CD14-positive monocyte (primary cell): ENCODE measurements at regions not wholly inside any gene's neighbourhood (a gene's known extent, or its start where the extent isn't known, plus 50 kb on each side); places are given as distances from the start of the nearest gene placed in this dataset.

Experiments
- DNase-seq, 3 donors: peaks; one replicate each; pipeline ENCODE4 v3.0.0-alpha.2; 2011 to 2022
- H2AFZ ChIP-seq: 2 replicates; pipeline ENCODE4 v1.6.0; 2012; ENCODE audit warnings: mild to moderate bottlenecking, low read depth, low read length, inconsistent platforms; ENCODE audit not compliant: insufficient read depth, poor library complexity, severe bottlenecking
- H3K27ac ChIP-seq, 2 donors: 1 replicate in 1 of 2; 2 replicates in 1 of 2; pipeline ENCODE4 v1.5.1; 2012 to 2013; ENCODE audit warnings: low read length in 2 of 2, control low read depth in 1 of 2, inconsistent platforms in 1 of 2, low read depth in 1 of 2, mild to moderate bottlenecking in 1 of 2
- H3K27me3 ChIP-seq, 2 donors: one replicate each; pipeline versions ENCODE4 v1.6.0 to v1.6.1; 2011 to 2013; ENCODE audit warnings: low read length in 2 of 2; ENCODE audit not compliant: control insufficient read depth in 2 of 2, insufficient read depth in 2 of 2
- H3K36me3 ChIP-seq, 2 donors: replicated peaks in 1 of 2; 1 replicate in 1 of 2; 2 replicates in 1 of 2; pipeline versions ENCODE4 v1.5.1 to v1.6.1; 2012 to 2013; ENCODE audit warnings: low read length in 2 of 2, control low read depth in 1 of 2, inconsistent platforms in 1 of 2, mild to moderate bottlenecking in 1 of 2; ENCODE audit not compliant: insufficient read depth in 2 of 2, control insufficient read depth in 1 of 2
- H3K4me1 ChIP-seq, 2 donors: 1 replicate in 1 of 2; 2 replicates in 1 of 2; pipeline versions ENCODE4 v1.5.1 to v1.6.1; 2012 to 2013; ENCODE audit warnings: low read length in 2 of 2, control low read depth in 1 of 2, inconsistent platforms in 1 of 2, mild to moderate bottlenecking in 1 of 2, moderate library complexity in 1 of 2; ENCODE audit not compliant: insufficient read depth in 2 of 2, control insufficient read depth in 1 of 2
- H3K4me2 ChIP-seq: replicated peaks from 2 replicates; pipeline ENCODE3; 2012; ENCODE audit warnings: low read length, moderate library complexity, mild to moderate bottlenecking; ENCODE audit not compliant: poor library complexity, severe bottlenecking; ENCODE audit errors: extremely low read depth
- H3K4me3 ChIP-seq, 3 experiments: fragments of 200-600 bp in 1 of 3; sonication (generic) in 1 of 3; replicated peaks in 1 of 3; 1 replicate in 2 of 3; 2 replicates in 1 of 3; pipeline ENCODE4 v1.5.1; 2011 to 2013; ENCODE audit warnings: low read length in 3 of 3, mild to moderate bottlenecking in 3 of 3, control low read depth in 2 of 3, low read depth in 2 of 3, inconsistent platforms in 1 of 3, moderate library complexity in 1 of 3
- H3K79me2 ChIP-seq: 2 replicates; pipeline ENCODE4 v1.6.0; 2012; ENCODE audit warnings: mild to moderate bottlenecking, control low read depth, inconsistent platforms, low read length, moderate library complexity; ENCODE audit not compliant: insufficient read depth
- H3K9ac ChIP-seq: 2 replicates; pipeline ENCODE4 v1.6.0; 2017; ENCODE audit warnings: low read length, mild to moderate bottlenecking; ENCODE audit not compliant: insufficient read depth, poor library complexity, severe bottlenecking
- H3K9me3 ChIP-seq, 2 donors: replicated peaks in 1 of 2; 1 replicate in 1 of 2; 2 replicates in 1 of 2; pipeline versions ENCODE4 v1.5.1 to v1.6.1; 2012 to 2013; ENCODE audit warnings: low read length in 2 of 2, control low read depth in 1 of 2; ENCODE audit not compliant: control insufficient read depth in 1 of 2, insufficient read depth in 1 of 2
- H4K20me1 ChIP-seq: 2 replicates; pipeline ENCODE4 v1.6.0; 2012; ENCODE audit warnings: mild to moderate bottlenecking, low read length, control low read depth, moderate library complexity; ENCODE audit not compliant: insufficient read depth
- H3K27ac Mint-ChIP-seq, 7 donors: one replicate each; pipeline ENCODE4 v1.8.0; 2020; ENCODE audit warnings: mild to moderate bottlenecking in 7 of 7, mixed read lengths in 7 of 7, moderate library complexity in 6 of 7, inconsistent platforms in 2 of 7
- H3K27me3 Mint-ChIP-seq, 3 donors: one replicate each; pipeline ENCODE4 v1.8.0; 2021 to 2022; ENCODE audit warnings: low read depth in 3 of 3, mild to moderate bottlenecking in 3 of 3, mixed read lengths in 3 of 3, moderate library complexity in 3 of 3, inconsistent platforms in 1 of 3
- H3K36me3 Mint-ChIP-seq, 2 donors: one replicate each; pipeline ENCODE4 v1.8.0; 2020; ENCODE audit warnings: mixed read lengths in 2 of 2, inconsistent platforms in 1 of 2, mild to moderate bottlenecking in 1 of 2
- H3K4me1 Mint-ChIP-seq: one replicate; pipeline ENCODE4 v1.8.0; 2020; ENCODE audit warnings: mild to moderate bottlenecking, mixed read lengths
- H3K4me3 Mint-ChIP-seq, 2 donors: one replicate each; pipeline ENCODE4 v1.8.0; 2020; ENCODE audit warnings: mild to moderate bottlenecking in 2 of 2, mixed read lengths in 2 of 2, moderate library complexity in 1 of 2
- H3K9me3 Mint-ChIP-seq, 7 donors: one replicate each; pipeline ENCODE4 v1.8.0; 2020 to 2022; ENCODE audit warnings: mixed read lengths in 7 of 7, mild to moderate bottlenecking in 6 of 7, moderate library complexity in 6 of 7, inconsistent platforms in 2 of 7
- WGBS: methylation state at CpG from one replicate; pipeline ENCODE4 v1.1.5; 2013; ENCODE audit warnings: missing lambda C conversion rate; ENCODE audit not compliant: insufficient coverage; 5-methylcytosine and 5-hydroxymethylcytosine counted together
- intact Hi-C, 2 donors: fragments of 100-400 bp; cut with micrococcal nuclease; formaldehyde crosslinking; loops; one replicate each; pipeline versions ENCODE4 v1.15.0 to v1.15.1; 2023
- TF ChIP-seq, protein P1 (sequence below): fragments of 200-600 bp; IDR thresholded peaks from one replicate; pipeline ENCODE4 v1.8.0; 2022; ENCODE audit warnings: antibody characterized with exemption, mild to moderate bottlenecking

DNA sequence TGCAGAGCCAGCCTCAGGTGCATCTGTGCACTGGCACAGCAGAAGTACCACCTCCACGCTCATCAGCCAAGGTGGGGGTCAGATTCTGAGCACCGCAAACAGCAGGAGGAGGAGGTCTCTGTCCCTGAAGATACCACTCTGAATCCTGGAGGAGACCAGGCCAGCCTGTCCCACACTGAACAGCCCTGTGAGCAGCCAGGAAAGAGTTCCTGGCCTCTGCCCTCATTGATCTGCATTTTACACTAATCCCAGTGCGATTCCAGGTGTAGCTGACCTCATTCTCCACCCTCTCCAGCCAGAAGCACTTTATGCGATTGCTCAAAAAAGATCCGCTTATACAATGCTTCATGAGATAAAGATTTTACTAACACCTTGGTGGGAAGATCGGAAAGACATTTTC lies 99.1 kb upstream of the CACUL1 start:
- intact Hi-C loops = no loop called here
- Histone ChIP-seq H3K27ac (no peak overlapping the region), H3K27me3 (no peaks in the 10 kb centered on the region), H3K4me1 (peaks cover 9 to 10% of the 10 kb centered on the region in 2 donors), H3K79me2 (no peaks in the 10 kb centered on the region), H4K20me1 (no peaks in the 10 kb centered on the region), H3K4me3 (no peak overlapping the region), H3K9ac (no peak overlapping the region), H3K36me3 (no peaks in the 10 kb centered on the region), H2AFZ (no peak overlapping the region), H3K9me3 (no peaks in the 10 kb centered on the region), H3K4me2 (no peak overlapping the region)
- WGBS = 100% methylated on average over 2 of the region's 6 CpGs
- Mint-ChIP-seq H3K36me3 (no peaks in the 10 kb centered on the region), H3K9me3 (peaks cover 0 to 4% (median 0%) of the 10 kb centered on the region in 7 donors), H3K4me1 (peaks cover 13% of the 10 kb centered on the region), H3K27me3 (peaks cover 6 to 8% (median 7%) of the 10 kb centered on the region in 3 donors), H3K27ac (no peak overlapping the region), H3K4me3 (no peak overlapping the region)
- DNase-seq = no peak
- TF ChIP-seq, protein P1, sequence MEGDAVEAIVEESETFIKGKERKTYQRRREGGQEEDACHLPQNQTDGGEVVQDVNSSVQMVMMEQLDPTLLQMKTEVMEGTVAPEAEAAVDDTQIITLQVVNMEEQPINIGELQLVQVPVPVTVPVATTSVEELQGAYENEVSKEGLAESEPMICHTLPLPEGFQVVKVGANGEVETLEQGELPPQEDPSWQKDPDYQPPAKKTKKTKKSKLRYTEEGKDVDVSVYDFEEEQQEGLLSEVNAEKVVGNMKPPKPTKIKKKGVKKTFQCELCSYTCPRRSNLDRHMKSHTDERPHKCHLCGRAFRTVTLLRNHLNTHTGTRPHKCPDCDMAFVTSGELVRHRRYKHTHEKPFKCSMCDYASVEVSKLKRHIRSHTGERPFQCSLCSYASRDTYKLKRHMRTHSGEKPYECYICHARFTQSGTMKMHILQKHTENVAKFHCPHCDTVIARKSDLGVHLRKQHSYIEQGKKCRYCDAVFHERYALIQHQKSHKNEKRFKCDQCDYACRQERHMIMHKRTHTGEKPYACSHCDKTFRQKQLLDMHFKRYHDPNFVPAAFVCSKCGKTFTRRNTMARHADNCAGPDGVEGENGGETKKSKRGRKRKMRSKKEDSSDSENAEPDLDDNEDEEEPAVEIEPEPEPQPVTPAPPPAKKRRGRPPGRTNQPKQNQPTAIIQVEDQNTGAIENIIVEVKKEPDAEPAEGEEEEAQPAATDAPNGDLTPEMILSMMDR = no peak

- no peaks in the 10 kb centered on the region for H4K20me1 ChIP-seq
- H3K4me3 Mint-ChIP-seq = peak overlapping the region in 1 of 2 donors; percentile 8
- H2AFZ ChIP-seq = no peak overlapping the region
- H3K36me3 ChIP-seq = no peaks in the 10 kb centered on the region
- no peak for DNase-seq
- peaks cover 4 to 8% (median 7%) of the 10 kb centered on the region in 3 donors for H3K27me3 Mint-ChIP-seq
- peak overlapping the region in 1 of 7 donors; percentile 47 for H3K27ac Mint-ChIP-seq
- H3K9me3 Mint-ChIP-seq = peaks cover 0 to 6% (median 2%) of the 10 kb centered on the region in 7 donors
- no peak overlapping the region for H3K4me3 ChIP-seq
- WGBS = 100% methylated on average over 3 of the region's 3 CpGs
- no peak overlapping the region for H3K4me2 ChIP-seq
- TF ChIP-seq, protein P1 = no peak
- no peaks in the 10 kb centered on the region for H3K27me3 ChIP-seq
- intact Hi-C loops = no loop called here
- H3K27ac ChIP-seq = no peak overlapping the region
- no peaks in the 10 kb centered on the region for H3K9me3 ChIP-seq
- no peaks in the 10 kb centered on the region for H3K79me2 ChIP-seq
- H3K4me1 Mint-ChIP-seq = peaks cover 6% of the 10 kb centered on the region
- no peak overlapping the region for H3K9ac ChIP-seq
- H3K4me1 ChIP-seq = peaks cover 4 to 5% of the 10 kb centered on the region in 2 donors
- no peaks in the 10 kb centered on the region for H3K36me3 Mint-ChIP-seq
Measured at GRCh38 chr10:118856106-118856505, 101.3 kb upstream of the CACUL1 start.
